ENCODE measurements at regions not wholly inside any gene's neighbourhood (a gene's known extent, or its start where the extent isn't known, plus 50 kb on each side); places are given as distances from the start of the nearest gene placed in this dataset.

DNA sequence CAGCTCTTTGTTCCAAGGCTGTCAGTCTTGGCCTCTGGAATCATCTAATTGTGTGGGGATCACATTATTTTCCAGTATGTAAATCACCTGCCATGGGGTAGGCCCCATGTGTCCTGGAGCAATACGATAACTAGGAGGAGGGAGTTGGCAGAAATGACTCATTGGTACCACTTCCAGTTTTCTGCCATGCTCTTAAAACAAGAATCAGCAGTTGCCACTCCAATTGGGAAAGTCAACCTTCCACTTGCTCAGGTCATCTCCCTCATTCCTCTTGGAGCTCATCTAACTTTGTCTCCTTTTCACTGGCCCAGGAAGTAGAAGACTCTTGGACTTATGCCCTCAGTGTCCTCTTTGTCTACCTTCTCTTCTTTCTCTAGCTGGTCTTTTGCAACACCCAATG lies 487.0 kb downstream of the SLC4A3 start:
- no peak overlapping the region for H3K4me3 ChIP-seq (ENCODE audit: low read depth, low read length)
- TF ChIP-seq, protein P1, sequence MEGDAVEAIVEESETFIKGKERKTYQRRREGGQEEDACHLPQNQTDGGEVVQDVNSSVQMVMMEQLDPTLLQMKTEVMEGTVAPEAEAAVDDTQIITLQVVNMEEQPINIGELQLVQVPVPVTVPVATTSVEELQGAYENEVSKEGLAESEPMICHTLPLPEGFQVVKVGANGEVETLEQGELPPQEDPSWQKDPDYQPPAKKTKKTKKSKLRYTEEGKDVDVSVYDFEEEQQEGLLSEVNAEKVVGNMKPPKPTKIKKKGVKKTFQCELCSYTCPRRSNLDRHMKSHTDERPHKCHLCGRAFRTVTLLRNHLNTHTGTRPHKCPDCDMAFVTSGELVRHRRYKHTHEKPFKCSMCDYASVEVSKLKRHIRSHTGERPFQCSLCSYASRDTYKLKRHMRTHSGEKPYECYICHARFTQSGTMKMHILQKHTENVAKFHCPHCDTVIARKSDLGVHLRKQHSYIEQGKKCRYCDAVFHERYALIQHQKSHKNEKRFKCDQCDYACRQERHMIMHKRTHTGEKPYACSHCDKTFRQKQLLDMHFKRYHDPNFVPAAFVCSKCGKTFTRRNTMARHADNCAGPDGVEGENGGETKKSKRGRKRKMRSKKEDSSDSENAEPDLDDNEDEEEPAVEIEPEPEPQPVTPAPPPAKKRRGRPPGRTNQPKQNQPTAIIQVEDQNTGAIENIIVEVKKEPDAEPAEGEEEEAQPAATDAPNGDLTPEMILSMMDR (IDR thresholded peaks at IDR 0.05; ENCODE audit: low read depth, low read length, missing control alignments): no peak
- no peak for DNase-seq (ENCODE audit: low read depth)

DNA sequence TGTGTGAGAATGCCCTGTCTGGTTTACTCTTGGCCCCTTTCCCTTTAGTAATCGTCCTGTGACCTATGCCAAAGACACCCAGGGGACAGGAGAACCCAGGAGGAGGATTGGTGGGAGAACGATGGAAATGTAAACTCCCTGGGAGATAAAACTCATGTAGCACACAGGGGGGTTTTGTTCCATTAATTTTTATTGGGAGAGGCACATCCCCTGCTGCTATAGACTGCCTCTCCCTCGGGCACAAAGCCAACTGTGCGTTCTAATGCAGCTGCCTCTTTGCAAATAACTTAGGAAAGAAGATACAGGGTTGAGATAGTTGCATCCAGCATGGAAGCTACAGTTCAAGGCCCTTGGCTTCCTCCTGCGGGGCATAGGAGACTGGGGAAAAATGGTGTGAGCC lies 489.6 kb downstream of the SLC4A3 start:
- TF ChIP-seq, protein P1 (IDR thresholded peaks at IDR 0.05; ENCODE audit: low read depth, low read length, missing control alignments): no peak
- DNase-seq (ENCODE audit: low read depth): no peak
- no peak overlapping the region for H3K4me3 ChIP-seq (ENCODE audit: low read depth, low read length)

DNA sequence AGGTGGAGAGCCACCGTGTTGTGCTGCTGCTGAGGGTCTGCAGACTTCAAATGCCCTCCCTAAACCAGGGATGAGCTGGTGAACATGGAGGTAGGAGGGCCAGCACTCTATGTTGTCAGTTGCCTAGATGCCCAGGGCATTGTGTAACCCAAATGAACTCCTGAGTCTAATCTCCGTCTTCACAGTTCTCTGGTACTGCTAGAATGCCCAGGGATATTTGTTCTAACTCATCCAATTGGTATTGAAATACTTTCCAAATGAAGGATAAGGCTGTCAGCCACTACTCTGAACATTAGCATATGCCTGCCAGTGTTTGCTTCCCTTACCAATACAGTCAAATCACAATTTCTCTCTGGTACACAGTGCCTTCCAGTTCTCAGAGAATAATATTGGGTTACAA lies 492.6 kb downstream of the SLC4A3 start:
- no peak for DNase-seq (ENCODE audit: low read depth)
- TF ChIP-seq, protein P1 (IDR thresholded peaks at IDR 0.05; ENCODE audit: low read depth, low read length, missing control alignments): no peak
- no peak overlapping the region for H3K4me3 ChIP-seq (ENCODE audit: low read depth, low read length)

DNA sequence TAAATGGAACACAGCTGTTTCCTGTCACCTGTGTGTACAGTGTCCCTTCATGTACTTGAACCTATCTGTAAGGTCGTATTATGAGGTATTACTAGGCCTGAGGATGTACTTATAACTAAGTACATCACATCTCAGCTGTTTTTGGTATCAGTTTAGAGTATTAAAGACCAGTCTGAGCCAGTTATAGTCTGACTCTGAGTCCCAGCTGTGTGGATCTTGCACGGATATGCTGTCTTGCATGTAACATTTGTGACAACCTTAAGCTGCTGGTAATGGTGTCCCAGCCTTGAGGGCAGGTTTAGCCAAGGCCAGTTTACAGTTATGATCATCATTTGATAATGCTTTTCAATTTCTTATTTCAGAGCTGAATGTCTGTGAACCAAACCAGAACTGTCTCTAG lies 496.3 kb downstream of the SLC4A3 start:
- no peak for DNase-seq (ENCODE audit: low read depth)

DNA sequence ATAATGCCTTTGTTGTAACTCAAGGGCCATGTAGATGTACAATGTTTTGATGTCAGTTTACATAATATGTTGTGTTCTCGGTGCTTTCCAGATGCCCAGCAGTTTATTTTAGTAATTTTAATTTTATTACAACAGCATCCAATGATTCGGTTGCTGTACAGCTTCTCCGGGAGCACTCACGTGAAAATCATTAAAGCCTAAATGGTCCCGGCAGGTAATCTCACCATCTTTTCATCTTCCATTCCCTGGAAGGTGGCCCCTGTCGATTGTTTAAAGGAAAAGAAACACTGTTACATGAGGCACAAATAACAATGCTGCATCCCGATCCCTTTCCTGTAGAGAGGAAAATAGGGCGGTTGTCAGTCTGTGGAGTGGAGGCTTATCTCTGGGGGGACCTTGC lies 498.1 kb downstream of the SLC4A3 start:
- TF ChIP-seq, protein P1 (IDR thresholded peaks at IDR 0.05; ENCODE audit: low read depth, low read length, missing control alignments): no peak
- no peak for DNase-seq (ENCODE audit: low read depth)
- H3K4me3 ChIP-seq (ENCODE audit: low read depth, low read length): no peak overlapping the region

More for the DNA sequence above, 496.3 kb downstream of the SLC4A3 start:
- TF ChIP-seq, protein P1 (IDR thresholded peaks at IDR 0.05; ENCODE audit: low read depth, low read length, missing control alignments): no peak
- no peak overlapping the region for H3K4me3 ChIP-seq (ENCODE audit: low read depth, low read length)

DNA sequence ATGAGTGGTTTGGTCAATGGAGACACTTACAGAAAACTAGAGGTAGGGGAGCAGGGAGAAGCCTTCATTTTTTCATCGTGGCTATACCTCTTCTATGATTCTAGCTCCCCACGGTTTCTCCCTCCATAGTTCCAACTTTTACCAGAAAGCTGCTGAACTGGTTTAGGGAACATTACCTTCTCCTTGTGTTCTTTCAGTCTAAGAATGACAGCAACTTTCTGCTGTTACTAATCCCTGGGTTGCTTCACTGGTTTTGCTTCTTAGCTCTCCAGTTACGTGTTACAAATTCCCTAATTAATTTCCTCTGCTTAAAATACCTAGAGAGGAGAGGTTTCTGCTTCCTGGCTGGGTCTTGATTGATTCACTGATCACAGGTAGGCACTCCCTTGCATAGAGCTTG lies 499.9 kb downstream of the SLC4A3 start:
- TF ChIP-seq, protein P1 (IDR thresholded peaks at IDR 0.05; ENCODE audit: low read depth, low read length, missing control alignments): no peak
- DNase-seq (ENCODE audit: low read depth): no peak
- H3K4me3 ChIP-seq (ENCODE audit: low read depth, low read length): no peak overlapping the region

DNA sequence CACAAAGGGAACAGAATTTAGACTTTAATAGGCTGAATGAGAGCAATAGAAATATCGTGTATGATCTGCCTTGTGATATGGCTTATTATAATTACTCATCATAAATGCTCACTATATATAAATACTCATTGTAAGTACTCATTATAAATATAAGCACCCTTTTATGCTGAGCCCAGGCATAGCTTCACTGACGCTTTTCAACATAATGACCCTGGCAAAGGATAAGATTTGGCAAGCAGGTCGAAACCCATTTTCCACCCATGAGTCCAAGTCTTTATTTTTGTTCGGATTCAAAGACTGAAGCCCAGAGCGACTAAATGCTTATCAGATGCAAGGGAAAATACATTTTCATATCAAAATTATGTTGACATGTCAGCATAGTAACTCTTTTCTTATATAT lies 500.4 kb downstream of the SLC4A3 start:
- no peak overlapping the region for H3K4me3 ChIP-seq (ENCODE audit: low read depth, low read length)
- no peak for DNase-seq (ENCODE audit: low read depth)
- TF ChIP-seq, protein P1 (IDR thresholded peaks at IDR 0.05; ENCODE audit: low read depth, low read length, missing control alignments): no peak
